Left ventricle myocardium inferior (tissue), 1 donor: ENCODE measurements at regions not wholly inside any gene's neighbourhood (a gene's known extent, or its start where the extent isn't known, plus 50 kb on each side); places are given as distances from the start of the nearest gene placed in this dataset.

Source experiments
- DNase-seq: peaks from one replicate; pipeline ENCODE4 v3.0.0-alpha.2; 2020
- H3K27ac ChIP-seq: fragments of 200-600 bp; replicated peaks from 2 replicates; pipeline ENCODE4 v1.8.0; 2021
- H3K27me3 ChIP-seq: fragments of 200-600 bp; 2 replicates; pipeline ENCODE4 v1.8.0; 2021; ENCODE audit warnings: low read depth
- H3K36me3 ChIP-seq: fragments of 200-600 bp; 2 replicates; pipeline ENCODE4 v1.8.0; 2021
- H3K4me1 ChIP-seq: fragments of 200-600 bp; 2 replicates; pipeline ENCODE4 v1.8.0; 2021
- H3K4me3 ChIP-seq: fragments of 200-600 bp; 2 replicates; pipeline ENCODE4 v1.8.0; 2021; ENCODE audit warnings: mild to moderate bottlenecking, moderate library complexity
- H3K9me3 ChIP-seq: fragments of 200-600 bp; replicated peaks from 2 replicates; pipeline ENCODE4 v1.8.0; 2021
- intact Hi-C: fragments of 100-400 bp; cut with micrococcal nuclease; formaldehyde crosslinking; loops from one replicate; pipeline ENCODE4 v1.11.0; 2022
- TF ChIP-seq, protein P1 (sequence below): fragments of 200-600 bp; IDR thresholded peaks from 2 replicates; pipeline ENCODE4 v1.8.0; 2021; ENCODE audit warnings: antibody characterized with exemption, mild to moderate bottlenecking, borderline replicate concordance
- donor health status: DM: no; HTN: yes; CAD: no; lungs with severe emphysema.

DNA sequence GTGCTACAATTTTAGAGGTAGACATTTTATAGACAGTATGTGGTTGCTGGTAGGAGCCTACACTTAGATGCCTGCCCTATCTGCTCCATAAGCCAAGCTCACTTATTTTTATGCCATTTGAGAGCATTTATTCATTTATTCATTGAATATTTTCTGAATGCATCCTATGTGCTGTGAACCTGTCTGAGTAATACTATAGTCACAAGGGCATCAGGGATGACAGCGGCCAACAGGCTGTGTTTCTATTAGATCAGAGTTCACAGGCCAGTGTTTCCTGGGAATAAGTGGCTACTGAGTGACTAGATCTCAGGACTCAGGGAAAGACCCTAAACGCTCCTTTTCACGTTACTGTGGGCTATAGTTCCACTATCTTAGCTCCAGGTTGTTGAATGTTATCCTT, 235.2 kb upstream of the MSX2 start:
- Histone ChIP-seq H3K9me3 (peaks cover 23% of the 10 kb centered on the region), H3K4me3 (no peak overlapping the region), H3K27ac (no peak overlapping the region), H3K27me3 (peaks cover 22% of the 10 kb centered on the region), H3K4me1 (no peaks in the 10 kb centered on the region), H3K36me3 (no peaks in the 10 kb centered on the region)
- intact Hi-C loops: no loop called here
- TF ChIP-seq, protein P1, sequence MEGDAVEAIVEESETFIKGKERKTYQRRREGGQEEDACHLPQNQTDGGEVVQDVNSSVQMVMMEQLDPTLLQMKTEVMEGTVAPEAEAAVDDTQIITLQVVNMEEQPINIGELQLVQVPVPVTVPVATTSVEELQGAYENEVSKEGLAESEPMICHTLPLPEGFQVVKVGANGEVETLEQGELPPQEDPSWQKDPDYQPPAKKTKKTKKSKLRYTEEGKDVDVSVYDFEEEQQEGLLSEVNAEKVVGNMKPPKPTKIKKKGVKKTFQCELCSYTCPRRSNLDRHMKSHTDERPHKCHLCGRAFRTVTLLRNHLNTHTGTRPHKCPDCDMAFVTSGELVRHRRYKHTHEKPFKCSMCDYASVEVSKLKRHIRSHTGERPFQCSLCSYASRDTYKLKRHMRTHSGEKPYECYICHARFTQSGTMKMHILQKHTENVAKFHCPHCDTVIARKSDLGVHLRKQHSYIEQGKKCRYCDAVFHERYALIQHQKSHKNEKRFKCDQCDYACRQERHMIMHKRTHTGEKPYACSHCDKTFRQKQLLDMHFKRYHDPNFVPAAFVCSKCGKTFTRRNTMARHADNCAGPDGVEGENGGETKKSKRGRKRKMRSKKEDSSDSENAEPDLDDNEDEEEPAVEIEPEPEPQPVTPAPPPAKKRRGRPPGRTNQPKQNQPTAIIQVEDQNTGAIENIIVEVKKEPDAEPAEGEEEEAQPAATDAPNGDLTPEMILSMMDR: no peak
- no peak for DNase-seq

DNA sequence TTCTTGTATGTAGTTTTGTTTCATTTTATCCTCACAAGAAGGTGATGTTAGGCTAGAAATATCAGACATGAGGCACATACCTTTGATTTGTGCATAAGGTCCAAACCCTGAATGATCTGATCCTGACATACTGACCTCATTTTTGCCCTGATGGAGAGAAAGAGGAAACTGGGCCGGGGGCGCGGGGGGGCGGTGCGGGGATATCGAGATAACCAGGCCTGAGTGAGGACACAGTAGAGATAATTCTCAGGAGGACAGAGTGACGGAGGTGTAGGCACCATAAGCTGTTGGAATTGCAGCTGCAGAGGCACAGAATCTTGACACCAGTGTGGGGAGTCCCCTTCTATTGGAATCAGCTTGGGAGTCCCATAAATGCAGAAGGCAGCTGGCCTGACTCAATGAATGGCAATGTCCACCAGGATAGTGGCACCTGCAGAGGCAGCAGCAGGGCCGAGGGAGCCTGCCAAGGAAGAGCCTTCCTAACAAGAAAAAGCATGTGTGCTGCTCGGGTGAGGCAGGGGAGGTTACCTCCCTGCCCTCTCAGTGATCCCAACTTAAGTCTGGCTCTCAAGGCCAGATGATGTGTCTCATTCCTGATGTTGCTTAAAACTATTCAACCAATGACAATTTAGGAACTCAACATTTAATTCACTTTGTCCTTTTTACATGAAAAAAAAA, 234.3 kb upstream of the MSX2 start:
- H3K4me3 ChIP-seq: no peak overlapping the region
- H3K27ac ChIP-seq: no peak overlapping the region
- H3K36me3 ChIP-seq: no peaks in the 10 kb centered on the region
- no peak for DNase-seq
- intact Hi-C loops: no loop called here
- TF ChIP-seq, protein P1: no peak
- no peaks in the 10 kb centered on the region for H3K4me1 ChIP-seq
- H3K27me3 ChIP-seq: peaks cover 18% of the 10 kb centered on the region
- peaks cover 15% of the 10 kb centered on the region for H3K9me3 ChIP-seq

DNA sequence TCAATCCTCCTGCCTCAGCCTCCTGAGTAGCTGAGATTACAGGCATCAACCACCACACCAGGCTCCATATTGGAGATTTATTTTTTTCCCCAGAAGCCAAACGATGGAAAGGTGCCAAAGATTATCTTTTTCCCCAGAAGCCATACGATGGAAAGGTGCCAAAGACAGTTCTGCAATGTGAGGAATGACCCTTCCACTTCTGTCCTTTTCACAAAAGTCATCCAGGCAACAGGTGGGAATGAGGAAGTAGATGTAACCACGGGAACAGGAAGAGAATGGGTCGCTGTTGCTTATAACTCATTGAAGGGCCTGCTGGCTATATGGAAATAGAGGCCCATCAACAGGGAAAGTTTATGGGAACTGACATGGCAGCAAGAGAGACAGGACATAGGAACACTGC, 233.7 kb upstream of the MSX2 start:
- H3K27me3 ChIP-seq: peaks cover 18% of the 10 kb centered on the region
- intact Hi-C loops: no loop called here
- peaks cover 9% of the 10 kb centered on the region for H3K9me3 ChIP-seq
- no peaks in the 10 kb centered on the region for H3K36me3 ChIP-seq
- TF ChIP-seq, protein P1: no peak
- DNase-seq: no peak
- no peak overlapping the region for H3K27ac ChIP-seq
- no peaks in the 10 kb centered on the region for H3K4me1 ChIP-seq
- no peak overlapping the region for H3K4me3 ChIP-seq

DNA sequence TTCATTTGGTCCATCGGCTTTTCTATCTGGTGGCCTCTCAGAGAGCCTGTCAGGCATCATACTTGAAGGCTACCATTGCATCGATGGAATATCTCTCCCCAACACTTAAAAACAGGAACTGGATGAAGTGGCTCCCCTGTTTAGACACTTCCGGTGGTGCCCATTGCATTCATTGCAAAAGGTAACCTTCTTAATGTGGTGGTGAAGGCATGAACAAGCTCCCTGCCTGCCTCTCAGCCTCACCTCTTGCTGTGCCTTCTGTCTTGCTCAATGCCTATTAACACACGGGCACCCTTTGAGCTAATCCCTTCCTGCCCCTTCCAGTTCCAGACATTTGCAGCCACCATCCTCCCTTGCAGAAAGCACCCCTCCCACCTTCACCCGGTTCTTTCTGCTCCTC, 233.1 kb upstream of the MSX2 start:
- Histone ChIP-seq H3K4me1 (no peaks in the 10 kb centered on the region), H3K4me3 (no peak overlapping the region), H3K27ac (no peak overlapping the region), H3K9me3 (peaks cover 4% of the 10 kb centered on the region), H3K27me3 (peaks cover 18% of the 10 kb centered on the region), H3K36me3 (no peaks in the 10 kb centered on the region)
- TF ChIP-seq, protein P1: no peak
- intact Hi-C loops: no loop called here
- no peak for DNase-seq

DNA sequence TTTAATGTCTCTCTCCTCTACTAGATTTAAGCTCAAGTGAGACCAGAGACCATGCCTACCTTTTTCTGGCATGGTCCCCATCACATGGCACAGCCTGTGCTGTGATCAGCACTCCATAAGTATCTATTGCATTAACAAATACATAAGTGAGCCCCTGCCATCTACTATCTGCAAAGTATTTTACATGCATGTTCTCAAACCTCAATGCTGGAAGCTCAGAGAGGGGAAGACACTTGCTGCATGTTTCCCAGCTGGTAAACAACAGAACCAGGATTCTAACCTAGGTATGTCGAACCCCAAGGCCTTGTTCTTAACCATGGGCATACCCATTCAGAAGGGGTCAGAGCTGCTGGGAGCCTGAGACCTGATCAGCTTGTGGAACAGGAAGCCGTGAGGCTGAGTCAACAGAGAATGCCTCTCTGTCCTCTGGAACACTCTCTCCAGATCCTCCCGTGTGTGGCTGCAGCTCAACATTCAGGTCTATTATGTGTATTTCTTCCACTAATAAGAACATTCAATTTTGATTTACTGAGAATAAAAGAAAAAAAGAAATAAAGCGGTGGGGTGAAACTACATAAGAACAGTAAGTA, 232.5 kb upstream of the MSX2 start:
- TF ChIP-seq, protein P1: no peak
- H3K27me3 ChIP-seq: peaks cover 18% of the 10 kb centered on the region
- DNase-seq: no peak
- H3K9me3 ChIP-seq: no peaks in the 10 kb centered on the region
- H3K4me1 ChIP-seq: no peaks in the 10 kb centered on the region
- H3K4me3 ChIP-seq: no peak overlapping the region
- H3K36me3 ChIP-seq: no peaks in the 10 kb centered on the region
- no peak overlapping the region for H3K27ac ChIP-seq
- intact Hi-C loops: no loop called here
